ENCODE measurements at regions not wholly inside any gene's neighbourhood (a gene's known extent, or its start where the extent isn't known, plus 50 kb on each side); places are given as distances from the start of the nearest gene placed in this dataset.

GRCh38 chr6:150739711-150740349, 125.7 kb upstream of the MTHFD1L start:
- no peak for TF ChIP-seq ZNF565 (CRISPR knock-in tag; conservative IDR thresholded peaks at IDR 0.05; ENCODE audit: low read depth)
- no peak for TF ChIP-seq ZFP30 (CRISPR knock-in tag; IDR thresholded peaks at IDR 0.05)
- TF ChIP-seq CREB5 (CRISPR knock-in tag; IDR thresholded peaks at IDR 0.05; ENCODE audit: low read depth) = no peak
- TF ChIP-seq PATZ1 (CRISPR knock-in tag; IDR thresholded peaks at IDR 0.05; ENCODE audit: borderline replicate concordance) = no peak
- TF ChIP-seq CSRNP3 (CRISPR knock-in tag; IDR thresholded peaks at IDR 0.05) = no peak
- TF ChIP-seq RARB (CRISPR knock-in tag; IDR thresholded peaks at IDR 0.05) = no peak
- no peak for TF ChIP-seq ARNTL (CRISPR knock-in tag; IDR thresholded peaks at IDR 0.05; ENCODE audit: borderline replicate concordance, low read depth)
- TF ChIP-seq CSDC2 (CRISPR knock-in tag; IDR thresholded peaks at IDR 0.05) = no peak

Data from SK-N-SH treated with all-trans-retinoic acid at 6 μM for 48 hours (cell line).